Right lobe of liver (tissue), 6 donors: ENCODE measurements at regions not wholly inside any gene's neighbourhood (a gene's known extent, or its start where the extent isn't known, plus 50 kb on each side); places are given as distances from the start of the nearest gene placed in this dataset.

Experiments used
- ATAC-seq, 4 donors: fragments of 200-7000 bp; cut with Tn5 transposase; one replicate each; pipeline ENCODE4 v1.9.1; 2020; ENCODE audit warnings: mild to moderate bottlenecking in 4 of 4, moderate library complexity in 4 of 4
- DNase-seq, 3 donors: peaks; one replicate each; pipeline ENCODE4 v3.0.0-alpha.2; 2020
- H3K27ac ChIP-seq, 3 donors: fragments of 200-600 bp; one replicate each; pipeline ENCODE4 v1.8.0; 2022
- H3K27me3 ChIP-seq, 2 donors: fragments of 200-600 bp; one replicate each; pipeline ENCODE4 v1.8.0; 2022
- H3K36me3 ChIP-seq, 4 donors: fragments of 200-600 bp; sonication (generic) in 1 of 4; one replicate each; pipeline versions ENCODE4 v1.5.1 to v1.8.0; 2017 to 2022; ENCODE audit warnings: control low read depth in 1 of 4
- H3K4me1 ChIP-seq, 4 donors: fragments of 200-600 bp; sonication (generic) in 1 of 4; one replicate each; pipeline versions ENCODE4 v1.5.1 to v1.8.0; 2017 to 2022; ENCODE audit warnings: control low read depth in 1 of 4
- H3K4me3 ChIP-seq, 3 donors: fragments of 200-600 bp; one replicate each; pipeline ENCODE4 v1.8.0; 2022
- H3K9me3 ChIP-seq, 4 donors: fragments of 200-600 bp; sonication (generic) in 1 of 4; one replicate each; pipeline versions ENCODE4 v1.5.1 to v1.8.0; 2017 to 2022; ENCODE audit warnings: control low read depth in 1 of 4
- POLR2A ChIP-seq: fragments of 450-650 bp; IDR thresholded peaks from one replicate; pipeline ENCODE4 v1.6.1; 2017; ENCODE audit warnings: antibody characterized with exemption, mild to moderate bottlenecking
- WGBS: methylation state at CpG from one replicate; pipeline ENCODE4 v1.1.6; 2018; ENCODE audit warnings: low coverage, low lambda C conversion rate; ENCODE audit not compliant: insufficient coverage; ENCODE audit errors: missing lambda C conversion rate; 5-methylcytosine and 5-hydroxymethylcytosine counted together
- intact Hi-C, 2 donors: fragments of 100-400 bp; cut with DNase I; formaldehyde crosslinking; loops; one replicate each; pipeline versions ENCODE4 v1.11.2 to v1.14.1; 2022
- TF ChIP-seq, protein P1 (sequence below), 4 donors: fragments of 200-600 bp in 3 of 4; fragments of 450-650 bp in 1 of 4; IDR thresholded peaks; one replicate each; pipeline versions ENCODE4 v1.5.1 to v1.8.0; 2016 to 2022; ENCODE audit warnings: antibody characterized with exemption in 4 of 4, mild to moderate bottlenecking in 2 of 4
- donor health status: DM: no; HTN: yes; CAD: no.
- donor health status: DM: no; HTN: no; CAD: no.
- donor health status: DM: no; HTN: no; CAD: no.
- donor health status: DM: no; HTN: yes; CAD: no.
- donor health status: DM: no; HTN: yes; CAD: no.

DNA sequence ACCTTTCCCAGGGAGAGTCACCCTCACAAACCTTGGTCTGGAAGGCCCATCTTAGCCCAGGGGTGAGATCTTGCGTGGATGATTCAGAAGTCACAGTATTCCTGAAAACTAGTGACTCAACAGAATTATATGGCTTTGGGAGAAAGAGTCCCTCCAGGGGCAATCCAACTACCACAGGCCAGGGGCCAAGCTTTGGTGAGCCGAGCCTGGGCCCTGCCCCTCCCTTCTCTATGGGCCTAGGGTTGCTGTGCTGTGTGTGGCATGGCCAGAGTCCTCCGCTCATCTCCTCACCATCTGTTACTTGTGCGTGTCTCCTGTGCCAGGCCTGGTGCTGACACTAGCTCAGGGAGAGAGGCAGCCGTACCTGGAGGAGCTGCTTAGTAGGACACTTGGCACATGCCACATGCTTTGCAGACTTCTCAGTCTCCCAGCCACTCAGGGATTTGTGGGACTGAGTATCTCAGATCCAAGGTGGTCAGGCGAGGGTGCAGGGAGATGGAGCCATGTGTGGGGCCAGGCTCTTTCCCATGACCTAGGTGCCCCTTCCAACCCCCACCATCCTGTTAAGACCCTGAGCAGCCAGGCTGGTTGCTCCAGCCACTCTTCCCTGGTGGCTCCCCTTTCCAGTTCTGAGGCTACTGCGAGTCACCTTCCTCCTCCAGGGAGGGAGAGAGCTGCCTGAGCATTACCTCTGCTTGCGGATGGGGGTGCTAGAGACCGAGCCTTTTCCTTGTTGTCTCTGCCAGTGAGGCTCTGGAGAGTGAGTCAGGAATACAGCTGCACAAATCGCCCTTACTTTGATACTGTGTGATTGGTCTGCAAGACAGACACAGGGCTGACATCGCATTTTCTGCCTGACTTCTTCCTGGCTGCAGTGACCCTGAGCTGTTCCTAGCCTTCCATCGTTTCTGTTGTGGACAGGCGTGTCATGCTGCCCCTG, 94.1 kb downstream of the SLC25A47 start:
- Histone ChIP-seq H3K9me3 (no peaks in the 10 kb centered on the region), H3K36me3 (no peaks in the 10 kb centered on the region), H3K4me3 (no peak overlapping the region), H3K27me3 (no peaks in the 10 kb centered on the region), H3K27ac (no peak overlapping the region), H3K4me1 (no peaks in the 10 kb centered on the region)
- DNase-seq (peak in 2 of 3 donors; percentile 30 to 31), ATAC-seq (peak; percentile 81 to 94 (median 92))
- TF ChIP-seq, protein P1, sequence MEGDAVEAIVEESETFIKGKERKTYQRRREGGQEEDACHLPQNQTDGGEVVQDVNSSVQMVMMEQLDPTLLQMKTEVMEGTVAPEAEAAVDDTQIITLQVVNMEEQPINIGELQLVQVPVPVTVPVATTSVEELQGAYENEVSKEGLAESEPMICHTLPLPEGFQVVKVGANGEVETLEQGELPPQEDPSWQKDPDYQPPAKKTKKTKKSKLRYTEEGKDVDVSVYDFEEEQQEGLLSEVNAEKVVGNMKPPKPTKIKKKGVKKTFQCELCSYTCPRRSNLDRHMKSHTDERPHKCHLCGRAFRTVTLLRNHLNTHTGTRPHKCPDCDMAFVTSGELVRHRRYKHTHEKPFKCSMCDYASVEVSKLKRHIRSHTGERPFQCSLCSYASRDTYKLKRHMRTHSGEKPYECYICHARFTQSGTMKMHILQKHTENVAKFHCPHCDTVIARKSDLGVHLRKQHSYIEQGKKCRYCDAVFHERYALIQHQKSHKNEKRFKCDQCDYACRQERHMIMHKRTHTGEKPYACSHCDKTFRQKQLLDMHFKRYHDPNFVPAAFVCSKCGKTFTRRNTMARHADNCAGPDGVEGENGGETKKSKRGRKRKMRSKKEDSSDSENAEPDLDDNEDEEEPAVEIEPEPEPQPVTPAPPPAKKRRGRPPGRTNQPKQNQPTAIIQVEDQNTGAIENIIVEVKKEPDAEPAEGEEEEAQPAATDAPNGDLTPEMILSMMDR (IDR thresholded peaks at IDR 0.05): peak in 3 of 4 donors; percentile 21 to 36 (median 30)
- no peak for TF ChIP-seq POLR2A
- intact Hi-C loops: no loop called here
- WGBS: 80% methylated on average over 2 of the region's 13 CpGs

DNA sequence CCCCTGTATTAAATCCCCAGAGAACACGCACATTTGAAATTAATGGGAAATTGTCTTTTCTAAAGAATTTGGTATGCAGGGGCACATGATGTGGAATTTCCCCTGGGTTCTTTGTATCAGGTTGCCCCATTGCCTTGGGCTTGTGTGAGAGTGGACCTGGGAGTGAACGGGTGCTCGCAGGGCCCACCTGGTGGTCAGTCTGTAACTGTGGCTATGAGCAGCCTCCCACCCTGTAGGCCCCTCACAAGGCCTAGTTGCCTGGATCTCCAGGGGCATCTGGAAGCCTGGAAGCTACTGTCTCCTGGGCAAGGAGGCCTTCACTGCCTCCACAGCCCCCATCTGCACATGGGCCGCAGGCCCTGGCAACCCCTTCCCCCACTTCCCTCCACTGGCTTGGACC, 96.7 kb downstream of the SLC25A47 start:
- DNase-seq: no peak
- Histone ChIP-seq H3K4me1 (no peaks in the 10 kb centered on the region), H3K36me3 (no peaks in the 10 kb centered on the region), H3K27ac (no peak overlapping the region), H3K9me3 (no peaks in the 10 kb centered on the region), H3K27me3 (no peaks in the 10 kb centered on the region), H3K4me3 (no peak overlapping the region)
- intact Hi-C loops: no loop called here
- 100% methylated on average over 2 of the region's 4 CpGs for WGBS
- TF ChIP-seq POLR2A: no peak
- TF ChIP-seq, protein P1 (IDR thresholded peaks at IDR 0.05): no peak
- no peak for ATAC-seq

DNA sequence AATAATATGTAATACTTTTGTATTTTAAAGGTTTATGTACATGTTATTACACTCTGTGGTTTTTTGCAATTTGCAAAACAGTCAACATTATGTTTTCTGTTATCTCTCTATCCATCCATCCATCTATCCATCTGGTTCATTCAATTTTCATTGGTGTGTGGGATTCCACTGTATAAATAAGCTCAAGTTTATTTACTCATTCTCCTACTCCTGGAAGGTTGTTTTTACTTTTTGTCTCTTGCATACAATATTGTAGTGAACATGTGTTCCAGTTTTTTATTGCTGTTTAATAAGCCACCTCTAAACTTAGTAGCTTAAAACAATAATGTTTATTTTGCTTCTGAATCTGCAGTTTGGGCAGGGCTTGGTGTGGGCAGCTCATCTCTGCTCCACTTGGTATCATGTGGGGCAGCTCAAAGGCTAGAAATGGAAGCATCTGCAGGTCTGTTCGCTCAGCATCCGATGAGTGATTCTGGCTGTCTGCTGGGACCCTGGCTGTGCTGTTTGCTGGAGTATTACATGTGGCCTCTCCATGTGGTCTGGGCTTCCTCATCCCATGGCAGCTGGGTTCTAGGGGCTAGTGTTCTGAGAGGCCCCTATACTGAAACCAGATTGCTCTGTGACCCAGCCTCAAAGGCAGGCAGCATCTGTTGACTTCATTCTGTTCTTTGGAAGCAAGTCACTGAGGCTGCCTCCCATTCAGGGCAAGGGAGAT, 98.8 kb downstream of the SLC25A47 start:
- no peaks in the 10 kb centered on the region for H3K36me3 ChIP-seq
- TF ChIP-seq POLR2A: no peak
- TF ChIP-seq, protein P1 (IDR thresholded peaks at IDR 0.05): no peak
- peak in 1 of 3 donors; percentile 26 for DNase-seq
- no peaks in the 10 kb centered on the region for H3K9me3 ChIP-seq
- no peak overlapping the region for H3K4me3 ChIP-seq
- H3K4me1 ChIP-seq: no peaks in the 10 kb centered on the region
- H3K27ac ChIP-seq: no peak overlapping the region
- intact Hi-C loops: no loop called here
- no peaks in the 10 kb centered on the region for H3K27me3 ChIP-seq
- ATAC-seq: no peak
- 38% methylated on average over 1 of the region's 2 CpGs for WGBS

DNA sequence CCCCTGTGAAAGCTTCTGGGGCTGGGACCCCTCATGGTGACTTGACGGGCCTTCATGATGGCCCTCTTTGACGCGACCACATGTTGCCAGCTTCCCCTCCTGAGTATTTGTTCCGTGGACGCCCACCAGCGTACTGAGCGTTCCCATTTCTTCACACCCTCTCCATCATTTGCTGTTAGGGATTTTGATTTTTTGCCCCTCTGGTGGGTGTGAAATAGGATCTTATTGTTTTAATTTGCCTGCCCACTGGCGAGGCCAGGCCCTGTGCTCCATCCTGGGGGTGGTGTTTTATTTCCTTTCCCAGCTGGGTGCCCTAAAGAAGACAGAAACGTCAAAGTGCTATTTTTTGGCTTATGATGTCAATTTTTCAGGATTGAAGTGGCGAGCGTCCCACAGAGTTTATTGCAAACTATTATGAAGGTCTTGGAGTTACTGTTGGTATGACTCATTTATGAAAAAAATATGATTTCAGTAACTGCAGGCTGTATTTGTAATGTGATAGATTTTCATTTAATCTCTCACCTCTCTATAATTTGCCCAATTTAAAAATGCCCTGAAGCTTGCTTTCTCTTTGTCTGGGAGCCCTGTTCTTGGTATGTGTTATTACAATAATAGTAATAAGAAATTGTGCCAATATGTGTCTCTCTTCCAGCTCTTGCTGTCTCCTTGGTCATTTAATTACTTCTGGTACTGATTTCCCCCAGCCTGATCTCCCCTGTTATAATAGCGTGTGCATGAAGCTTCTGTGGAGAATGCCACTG, 99.6 kb downstream of the SLC25A47 start:
- WGBS: 91% methylated on average over 12 of the region's 12 CpGs
- H3K27ac ChIP-seq: no peak overlapping the region
- ATAC-seq (no peak), DNase-seq (peak in 1 of 3 donors; percentile 37)
- no peaks in the 10 kb centered on the region for H3K4me1 ChIP-seq
- no peaks in the 10 kb centered on the region for H3K36me3 ChIP-seq
- TF ChIP-seq POLR2A: no peak
- TF ChIP-seq, protein P1 (IDR thresholded peaks at IDR 0.05): no peak
- H3K9me3 ChIP-seq: no peaks in the 10 kb centered on the region
- no peak overlapping the region for H3K4me3 ChIP-seq
- intact Hi-C loops: no loop called here
- no peaks in the 10 kb centered on the region for H3K27me3 ChIP-seq
